AG04450 (cell line): ENCODE measurements at regions not wholly inside any gene's neighbourhood (a gene's known extent, or its start where the extent isn't known, plus 50 kb on each side); places are given as distances from the start of the nearest gene placed in this dataset.

ENCODE experiments used
- CTCF ChIA-PET: fragments of 300-600, 350-600 bp; formaldehyde crosslinking; extraction: SDS; loops from one replicate; lab custom pipeline; 2022; ENCODE audit warnings: antibody characterized with exemption, inconsistent platforms; lab: Charles Lee
- POLR2A ChIA-PET: fragments of 350-600 bp; formaldehyde crosslinking; extraction: SDS; loops from one replicate; lab custom pipeline; 2021; ENCODE audit warnings: antibody characterized with exemption, inconsistent platforms; lab: Yijun Ruan, JAX
- DNase-seq: peaks from one replicate; pipeline ENCODE4 v3.0.0-alpha.2; 2011; ENCODE audit warnings: low read depth, low spot score
- H3K27ac ChIP-seq: one replicate; pipeline ENCODE4 v1.5.1; 2012; ENCODE audit warnings: low read depth, low read length, control low read depth
- H3K27me3 ChIP-seq: one replicate; pipeline ENCODE4 v1.6.0; 2012; ENCODE audit warnings: low read length; ENCODE audit not compliant: control insufficient read depth, insufficient read depth
- H3K4me3 ChIP-seq: 2 replicates; pipeline ENCODE4 v1.5.1; 2011; ENCODE audit warnings: mild to moderate bottlenecking, low read depth, low read length, control low read depth
- H3K9me3 ChIP-seq: 2 replicates; pipeline ENCODE4 v1.5.1; 2012; ENCODE audit warnings: low read length; ENCODE audit not compliant: control insufficient read depth, insufficient read depth
- TF ChIP-seq, protein P1 (sequence below): IDR thresholded peaks from 2 replicates; pipeline ENCODE4 v1.5.1; 2011; ENCODE audit warnings: low read depth, low read length, control low read depth, inconsistent platforms

GRCh38 chr2:6254441-6254840 is 562.3 kb downstream of the SOX11 start:
- no peaks in the 10 kb centered on the region for H3K27me3 ChIP-seq
- TF ChIP-seq, protein P1, sequence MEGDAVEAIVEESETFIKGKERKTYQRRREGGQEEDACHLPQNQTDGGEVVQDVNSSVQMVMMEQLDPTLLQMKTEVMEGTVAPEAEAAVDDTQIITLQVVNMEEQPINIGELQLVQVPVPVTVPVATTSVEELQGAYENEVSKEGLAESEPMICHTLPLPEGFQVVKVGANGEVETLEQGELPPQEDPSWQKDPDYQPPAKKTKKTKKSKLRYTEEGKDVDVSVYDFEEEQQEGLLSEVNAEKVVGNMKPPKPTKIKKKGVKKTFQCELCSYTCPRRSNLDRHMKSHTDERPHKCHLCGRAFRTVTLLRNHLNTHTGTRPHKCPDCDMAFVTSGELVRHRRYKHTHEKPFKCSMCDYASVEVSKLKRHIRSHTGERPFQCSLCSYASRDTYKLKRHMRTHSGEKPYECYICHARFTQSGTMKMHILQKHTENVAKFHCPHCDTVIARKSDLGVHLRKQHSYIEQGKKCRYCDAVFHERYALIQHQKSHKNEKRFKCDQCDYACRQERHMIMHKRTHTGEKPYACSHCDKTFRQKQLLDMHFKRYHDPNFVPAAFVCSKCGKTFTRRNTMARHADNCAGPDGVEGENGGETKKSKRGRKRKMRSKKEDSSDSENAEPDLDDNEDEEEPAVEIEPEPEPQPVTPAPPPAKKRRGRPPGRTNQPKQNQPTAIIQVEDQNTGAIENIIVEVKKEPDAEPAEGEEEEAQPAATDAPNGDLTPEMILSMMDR: no peak
- H3K9me3 ChIP-seq: no peaks in the 10 kb centered on the region; the same call in 1 of the 2 replicates
- no peak overlapping the region for H3K27ac ChIP-seq
- CTCF ChIA-PET: no interaction called here
- POLR2A ChIA-PET: no interaction called here
- no peak for DNase-seq
- H3K4me3 ChIP-seq: no peak overlapping the region

GRCh38 chr2:6264198-6264597 is 572.0 kb downstream of the SOX11 start:
- Histone ChIP-seq H3K4me3 (no peak overlapping the region), H3K27ac (no peak overlapping the region), H3K9me3 (peaks cover 16% of the 10 kb centered on the region), H3K27me3 (no peaks in the 10 kb centered on the region)
- DNase-seq: no peak
- TF ChIP-seq, protein P1: no peak
- POLR2A ChIA-PET: no interaction called here
- CTCF ChIA-PET: no interaction called here

GRCh38 chr2:6281524-6281923 is 584.2 kb downstream of the CMPK2 start:
- DNase-seq: no peak
- H3K9me3 ChIP-seq: peaks cover 4% of the 10 kb centered on the region; the same call in 1 of the 2 replicates

GRCh38 chr2:6283259-6283658 is 582.4 kb downstream of the CMPK2 start:
- no peak for DNase-seq
- Histone ChIP-seq H3K27ac (no peak overlapping the region), H3K9me3 (peaks cover 4% of the 10 kb centered on the region; the same call in 1 of the 2 replicates), H3K4me3 (no peak overlapping the region), H3K27me3 (no peaks in the 10 kb centered on the region)
- CTCF ChIA-PET: no interaction called here
- POLR2A ChIA-PET: no interaction called here
- TF ChIP-seq, protein P1: no peak

More at GRCh38 chr2:6281524-6281923, 584.2 kb downstream of the CMPK2 start:
- POLR2A ChIA-PET: no interaction called here
- TF ChIP-seq, protein P1: no peak
- CTCF ChIA-PET: no interaction called here
- Histone ChIP-seq H3K27me3 (no peaks in the 10 kb centered on the region), H3K27ac (no peak overlapping the region), H3K4me3 (no peak overlapping the region)

DNA sequence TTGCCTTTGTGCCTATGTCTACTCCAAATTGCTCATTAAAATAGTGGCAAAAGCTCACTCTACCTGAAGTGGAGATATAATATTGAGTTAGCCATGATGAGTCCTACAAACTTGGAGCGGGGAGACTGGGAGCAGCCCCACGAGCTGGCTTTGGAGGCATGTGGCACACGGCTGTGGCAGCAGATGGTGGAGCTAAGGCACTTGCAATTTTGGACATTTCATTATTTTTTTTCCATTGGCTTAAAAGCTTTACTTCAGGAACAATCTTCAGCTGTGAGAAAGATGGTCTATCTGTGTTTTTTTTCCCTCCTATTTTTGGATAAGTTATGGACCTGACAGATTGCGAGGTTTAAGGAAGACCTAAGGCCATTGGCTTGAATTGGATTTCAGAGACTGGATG is 578.3 kb downstream of the CMPK2 start:
- TF ChIP-seq, protein P1: no peak
- POLR2A ChIA-PET: no interaction called here

More for the DNA sequence above, 578.3 kb downstream of the CMPK2 start:
- no peak for DNase-seq
- no peak overlapping the region for H3K4me3 ChIP-seq
- H3K27ac ChIP-seq: no peak overlapping the region
- no peaks in the 10 kb centered on the region for H3K27me3 ChIP-seq
- CTCF ChIA-PET: no interaction called here
- H3K9me3 ChIP-seq: peaks cover 15% of the 10 kb centered on the region
